Amniotic epithelial cell (primary cell): ENCODE measurements at regions not wholly inside any gene's neighbourhood (a gene's known extent, or its start where the extent isn't known, plus 50 kb on each side); places are given as distances from the start of the nearest gene placed in this dataset.

ENCODE experiments used
- DNase-seq: peaks from one replicate; pipeline ENCODE4 v3.0.0-alpha.2; 2010; ENCODE audit warnings: low read depth

DNA sequence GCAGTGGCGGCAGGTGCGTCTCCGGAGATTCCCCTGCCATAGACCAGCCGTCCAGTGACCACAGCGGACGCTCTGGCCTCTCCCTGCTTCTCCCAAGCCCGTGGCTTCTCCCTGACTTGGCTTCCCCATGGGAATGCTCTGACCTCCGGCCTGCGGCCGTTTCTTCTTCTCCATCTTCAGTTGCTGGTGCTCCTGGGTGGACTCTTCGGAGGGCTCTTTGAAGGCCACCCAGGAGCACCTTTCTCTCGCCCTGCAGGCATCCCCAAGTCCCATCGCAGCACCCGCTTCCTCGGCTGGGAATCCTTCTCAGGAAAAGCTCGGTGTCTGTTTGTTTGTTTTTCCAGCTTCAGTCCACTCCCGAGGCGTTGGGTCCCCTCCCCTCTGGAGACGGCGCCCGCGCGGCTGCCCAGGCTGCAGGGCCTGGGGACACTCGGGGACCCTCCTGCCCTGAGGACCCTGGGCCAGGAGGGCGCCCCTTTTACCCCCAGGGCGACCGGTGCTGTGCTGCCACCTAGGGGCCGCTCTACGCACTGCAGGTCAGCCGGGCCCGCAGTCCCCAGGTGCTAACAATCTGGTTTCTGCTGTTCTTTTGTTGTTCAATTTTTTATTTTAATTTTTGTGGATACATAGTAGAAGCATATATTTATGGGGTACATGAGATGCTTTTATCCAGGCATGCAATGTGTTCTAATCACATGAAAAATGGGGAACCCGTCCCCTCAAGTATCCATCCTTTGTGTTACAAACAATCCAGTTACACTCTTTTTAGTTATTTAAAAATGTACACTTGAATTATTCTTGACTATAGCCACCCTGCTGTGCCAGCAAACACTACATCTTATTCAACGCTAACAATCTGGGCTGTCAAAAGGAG, 197.9 kb upstream of the ADAMTS16 start:
- DNase-seq, result no peak

DNA sequence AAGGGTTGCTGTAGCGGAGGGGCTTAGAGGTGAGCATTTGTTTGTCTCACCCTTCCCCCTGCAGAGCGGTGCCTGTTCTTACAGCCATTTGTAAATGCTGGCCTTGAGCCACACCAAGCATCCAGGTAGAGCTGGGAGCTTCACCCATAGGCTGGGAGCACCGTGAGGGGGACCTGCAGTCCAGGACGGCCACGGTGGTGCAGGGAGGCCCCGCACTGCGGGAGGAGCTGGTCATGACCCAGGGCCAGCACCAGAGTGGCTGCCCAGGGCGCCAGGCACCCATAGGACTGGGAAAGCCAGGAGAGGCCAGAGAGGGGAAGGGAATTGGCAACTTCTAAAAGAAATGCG, 197.3 kb upstream of the ADAMTS16 start:
- DNase-seq, result no peak

DNA sequence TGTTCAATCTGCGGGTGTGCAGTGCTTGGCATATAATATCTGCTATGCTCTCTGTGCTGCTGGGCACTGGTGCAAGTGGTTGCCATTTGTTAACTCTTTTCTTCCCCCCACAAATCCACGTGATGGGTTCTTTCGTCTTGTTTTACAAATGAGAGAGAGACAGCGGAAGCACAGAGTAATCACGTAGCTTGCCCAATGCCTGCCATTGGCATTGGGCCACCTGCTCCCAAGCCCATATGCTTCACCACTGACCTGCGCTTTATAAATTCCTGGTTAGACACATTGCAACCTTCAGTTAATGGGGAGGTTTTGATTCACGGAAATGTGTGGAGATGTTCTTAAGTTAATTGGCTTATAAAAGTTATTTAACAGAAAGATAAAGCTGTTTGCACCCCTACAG, 194.8 kb upstream of the ADAMTS16 start:
- DNase-seq, result no peak

DNA sequence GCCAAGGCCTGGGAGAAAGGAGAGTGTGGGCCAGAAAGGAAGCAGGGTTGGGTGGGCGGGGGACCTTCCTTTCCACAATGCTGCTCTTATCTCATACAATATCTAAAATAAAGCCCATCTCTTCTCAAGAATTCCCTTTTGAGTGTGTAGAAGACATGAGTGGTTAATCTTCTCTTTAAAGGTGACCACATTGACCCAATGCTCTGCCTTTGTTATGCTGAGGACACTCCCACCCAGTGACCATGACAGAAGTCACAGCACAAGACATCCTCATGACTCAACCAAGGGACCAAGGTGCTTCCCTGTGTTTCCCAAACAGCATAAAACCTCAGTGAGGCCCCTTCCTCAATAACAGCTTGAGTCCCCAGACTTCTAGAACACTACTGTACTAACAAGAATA, 193.0 kb upstream of the ADAMTS16 start:
- no peak for DNase-seq

DNA sequence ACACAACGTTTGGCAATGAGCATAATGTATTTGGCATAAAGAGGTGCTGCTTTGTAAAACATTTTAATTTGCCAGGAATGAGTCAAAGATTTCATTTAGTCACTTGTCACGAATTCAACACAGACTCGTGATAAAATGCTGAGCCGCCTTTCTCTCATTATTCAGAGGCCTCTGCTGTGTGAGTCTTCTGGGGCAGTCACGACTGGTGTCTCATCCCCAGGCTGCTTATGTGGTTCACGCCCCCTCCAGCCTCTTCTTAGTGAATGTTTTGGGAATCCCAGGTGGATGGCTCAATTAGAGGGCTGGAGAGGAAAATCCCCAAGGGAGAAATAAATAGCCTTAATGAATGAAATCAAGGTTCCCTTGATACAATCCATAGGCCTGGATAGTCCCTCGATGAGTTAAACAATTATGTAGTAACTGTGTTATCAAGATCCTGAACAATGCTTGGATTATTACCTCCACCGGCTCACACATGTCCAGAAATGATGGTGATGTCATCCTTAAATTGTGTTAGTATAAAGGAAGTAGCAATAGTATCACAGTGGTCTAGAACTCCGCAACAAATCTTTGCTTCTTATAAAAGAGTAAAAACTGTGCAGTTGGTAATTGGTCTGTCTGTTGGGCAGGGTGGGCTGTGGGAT, 192.1 kb upstream of the ADAMTS16 start:
- no peak for DNase-seq

DNA sequence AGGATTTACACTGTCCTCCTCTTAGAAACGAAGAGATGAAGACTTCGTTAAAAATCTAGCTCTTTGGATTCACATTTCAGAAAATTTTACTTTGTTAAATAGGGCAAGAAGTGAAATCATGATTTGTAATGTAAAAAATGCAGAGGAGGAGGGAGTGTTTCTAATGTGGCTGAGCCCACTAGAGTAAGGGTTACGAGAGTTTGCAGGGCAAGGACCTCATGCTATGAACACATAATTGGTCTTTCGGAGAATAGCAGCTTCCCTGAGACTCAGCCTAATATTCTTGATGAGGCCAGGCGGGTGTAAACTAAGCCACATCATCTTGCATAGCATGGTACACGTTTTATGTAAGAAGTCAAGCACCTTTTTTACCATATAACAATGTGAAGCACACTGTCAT, 191.0 kb upstream of the ADAMTS16 start:
- DNase-seq, result no peak

DNA sequence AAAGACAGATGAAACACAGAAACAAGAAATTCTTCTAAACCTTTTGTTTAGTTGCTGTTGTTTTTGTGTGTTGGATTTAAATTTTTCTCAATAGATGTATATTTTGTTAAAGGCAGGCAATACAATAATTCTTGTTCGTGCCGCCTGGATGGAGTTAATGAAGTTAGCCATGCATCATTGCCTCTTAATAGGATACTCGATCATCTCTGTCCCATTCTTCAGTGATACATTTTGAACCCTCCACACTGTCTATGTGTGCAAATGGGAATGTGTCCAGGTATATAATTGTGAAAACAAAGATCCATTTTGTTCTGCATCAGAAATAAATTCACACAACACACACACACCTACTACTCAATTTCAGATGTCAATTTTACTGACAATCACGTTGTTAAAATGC, 186.6 kb upstream of the ADAMTS16 start:
- no peak for DNase-seq

DNA sequence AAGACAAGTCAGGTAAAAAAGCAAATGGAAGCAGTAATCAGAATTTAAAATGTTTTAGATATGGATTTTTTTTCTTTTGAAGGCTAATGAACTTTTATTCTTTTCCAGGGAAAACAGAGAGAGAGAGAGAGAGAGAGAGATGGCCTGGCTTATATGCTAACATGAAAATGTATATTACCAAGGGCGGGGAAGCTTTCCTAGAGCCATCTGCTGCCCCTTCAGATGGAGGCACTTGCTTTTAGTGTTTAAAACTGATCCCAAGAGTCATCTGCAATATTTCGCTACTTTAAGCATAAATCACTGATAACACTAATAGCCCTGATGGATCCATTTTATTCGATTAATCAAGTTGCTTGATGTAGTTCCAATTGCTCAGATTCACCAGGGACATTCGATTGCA, 186.1 kb upstream of the ADAMTS16 start:
- no peak for DNase-seq

DNA sequence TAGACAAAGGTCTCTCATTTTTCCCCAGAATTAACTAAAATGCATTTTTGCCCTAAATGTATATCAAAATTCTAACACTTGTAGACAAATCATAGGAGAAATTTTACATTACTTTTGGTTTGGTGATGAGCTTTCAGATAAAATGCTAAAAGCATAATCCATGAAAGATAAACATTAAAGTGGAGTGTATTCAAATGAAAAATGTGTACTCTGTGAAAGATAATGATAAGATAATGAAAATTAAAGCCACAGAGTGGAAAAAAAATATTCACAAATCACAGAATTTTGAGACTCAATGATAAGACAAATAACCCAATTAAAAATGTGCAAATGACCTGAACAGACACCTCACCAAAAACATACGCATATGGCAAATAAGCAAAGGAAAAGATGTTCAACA, 176.9 kb upstream of the ADAMTS16 start:
- no peak for DNase-seq

DNA sequence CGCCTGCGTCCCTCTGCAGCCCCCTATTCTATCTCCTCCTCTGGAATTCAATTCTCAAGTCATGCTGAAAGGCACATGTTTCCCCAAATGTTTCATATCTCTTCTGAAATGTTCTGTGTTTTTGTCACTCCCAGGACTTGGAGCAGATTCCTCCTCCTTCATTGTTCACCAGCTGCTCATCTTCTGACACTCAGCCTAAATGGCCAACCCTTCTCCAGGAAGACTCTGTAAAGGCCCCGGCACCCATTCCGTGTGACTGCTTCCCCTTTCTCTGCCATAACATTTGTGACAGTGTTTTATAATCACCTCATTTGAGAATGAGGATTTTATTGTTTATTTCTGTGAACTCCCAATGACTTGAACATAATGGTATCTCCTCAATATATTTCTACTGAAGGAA, 170.8 kb upstream of the ADAMTS16 start:
- DNase-seq, result no peak

DNA sequence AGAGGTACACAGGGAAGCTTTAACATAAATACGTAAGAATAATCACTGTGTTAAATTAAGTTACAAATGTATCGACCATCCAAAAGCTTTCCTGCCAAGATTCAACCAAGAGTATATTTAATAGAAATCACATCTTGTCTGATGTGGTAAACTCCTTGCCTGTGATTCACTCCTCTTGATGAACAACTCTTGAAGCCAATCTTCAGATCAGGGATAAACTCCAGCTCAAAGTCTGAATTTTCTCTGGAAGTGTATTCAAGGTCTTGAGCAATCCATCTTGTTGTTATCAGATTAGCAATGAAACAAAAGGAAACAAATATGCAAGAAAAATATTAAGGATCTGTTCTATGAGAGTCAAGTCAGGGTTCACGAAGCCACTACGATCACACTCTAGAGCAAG, 170.0 kb upstream of the ADAMTS16 start:
- DNase-seq, result no peak

DNA sequence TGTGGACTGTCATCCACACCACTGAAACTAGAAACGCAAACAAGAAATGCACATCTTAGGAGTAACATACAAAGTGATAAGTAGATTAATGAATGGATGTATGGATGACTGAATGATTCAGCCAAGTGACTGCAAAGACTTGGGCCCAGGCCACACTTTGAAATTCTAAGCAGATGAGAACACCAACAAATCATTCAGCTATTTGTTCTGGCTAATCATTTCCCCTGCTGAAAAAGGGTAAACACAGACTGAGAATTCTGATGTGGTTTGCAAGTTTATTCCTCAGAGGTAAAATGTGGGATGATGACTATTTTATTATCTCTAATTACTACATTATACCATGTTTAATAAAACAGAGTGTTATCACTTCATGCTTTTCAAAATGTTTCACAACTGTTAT, 163.2 kb upstream of the ADAMTS16 start:
- DNase-seq, result no peak

DNA sequence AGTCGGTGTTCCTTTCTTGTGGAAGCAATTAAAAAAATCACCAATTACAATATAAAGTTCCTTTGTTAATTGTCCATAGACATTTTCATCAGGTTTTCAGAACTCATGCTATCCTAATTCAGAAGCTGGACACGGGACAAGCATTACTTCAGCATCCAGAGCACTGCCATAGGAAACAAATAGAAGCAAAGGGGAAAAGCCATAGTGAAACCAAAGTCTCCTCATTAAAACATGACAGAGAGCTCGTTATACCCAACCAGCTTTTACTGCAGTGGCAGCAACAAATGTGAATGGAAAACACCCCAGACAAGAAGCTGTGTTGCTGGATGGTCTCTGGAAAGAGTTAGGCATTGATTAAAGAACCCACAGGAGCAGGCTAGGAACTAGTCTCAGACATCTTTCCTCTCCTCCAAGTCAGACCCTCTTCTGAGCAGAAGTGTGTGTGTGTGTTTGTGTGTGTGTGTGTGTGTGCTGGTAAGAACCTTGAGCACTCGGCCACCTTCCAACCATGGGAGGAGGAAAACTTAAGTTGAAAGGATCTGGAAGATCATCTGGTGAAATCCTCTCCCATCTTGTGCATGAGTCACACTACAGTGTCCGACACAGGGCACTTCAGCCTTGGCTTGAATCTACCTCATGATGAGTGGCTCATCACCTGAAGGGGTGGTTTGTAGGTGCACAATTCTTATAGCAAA, 162.6 kb upstream of the ADAMTS16 start:
- DNase-seq, result no peak

DNA sequence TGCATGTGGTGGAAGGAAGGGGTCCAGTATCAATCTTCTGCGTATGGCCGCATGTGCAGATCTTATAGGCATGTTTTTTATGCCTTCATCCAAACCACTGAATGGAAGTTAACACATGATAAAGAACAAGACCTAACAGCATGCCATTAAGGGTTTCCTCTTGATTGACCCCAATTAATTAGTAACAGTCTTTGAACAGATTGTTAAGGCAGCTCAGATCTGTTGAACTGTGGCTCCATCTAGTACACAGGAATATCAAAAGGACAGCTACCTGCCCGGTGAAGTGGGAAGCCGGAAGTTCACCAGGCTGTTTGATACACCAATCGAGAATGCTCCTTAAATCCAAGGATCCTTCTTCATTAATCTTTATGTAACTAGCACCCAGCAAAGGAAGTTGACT, 159.9 kb upstream of the ADAMTS16 start:
- DNase-seq, result no peak

DNA sequence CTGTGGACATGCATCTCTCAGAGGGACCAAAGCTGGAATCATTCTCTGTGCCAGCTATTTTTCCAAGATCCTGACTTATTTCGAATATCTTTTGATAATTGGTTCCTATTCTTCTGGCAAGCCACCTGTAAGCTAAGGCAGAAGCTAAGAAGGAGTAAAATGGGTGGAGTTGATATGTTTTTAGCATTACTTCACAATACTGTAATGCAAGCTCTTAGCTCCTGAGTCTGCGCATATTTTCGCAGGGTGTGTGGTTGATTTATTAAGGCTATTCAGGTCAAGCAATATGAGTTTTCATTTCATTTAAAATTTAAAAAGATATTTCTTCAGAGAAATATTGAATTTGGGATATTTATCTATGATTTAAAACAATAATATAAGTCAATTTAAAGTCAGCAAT, 158.5 kb upstream of the ADAMTS16 start:
- no peak for DNase-seq

DNA sequence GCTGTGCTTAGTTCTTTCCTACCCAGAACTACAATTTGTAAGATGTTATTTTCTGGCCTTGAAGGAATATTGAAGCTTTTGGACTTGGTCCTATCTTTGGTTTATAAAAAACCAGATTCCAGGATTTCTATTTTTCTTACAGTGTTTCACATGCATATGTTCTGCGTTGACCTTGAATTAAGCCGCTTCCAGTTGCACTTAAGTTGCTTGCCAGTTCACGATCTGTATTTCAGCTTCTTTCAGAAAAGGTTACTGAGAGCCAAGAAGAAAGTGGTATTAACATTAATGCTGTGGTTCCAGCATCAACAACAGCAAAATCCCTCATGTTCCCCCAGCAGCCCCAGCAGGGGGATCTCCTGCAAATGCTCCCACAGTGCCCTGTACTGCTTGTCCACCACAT, 156.4 kb upstream of the ADAMTS16 start:
- DNase-seq, result no peak

DNA sequence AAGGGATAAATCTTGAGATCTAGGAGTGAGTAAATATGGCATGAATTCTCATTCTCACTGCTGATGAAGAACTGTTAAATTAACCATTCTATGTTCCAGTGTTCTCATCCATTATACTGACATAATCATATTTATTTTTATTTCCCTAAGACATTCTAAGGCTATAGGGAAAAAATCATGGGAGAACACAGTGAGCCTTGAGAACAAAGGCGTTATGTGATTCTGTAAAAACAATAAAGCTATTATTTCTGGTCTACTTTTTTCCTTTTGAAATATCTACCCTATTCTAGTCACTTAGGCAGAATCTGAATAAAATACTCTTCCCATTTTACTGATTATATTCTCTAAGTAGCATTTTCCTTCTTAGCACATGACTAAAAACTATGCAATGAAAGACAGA, 155.7 kb upstream of the ADAMTS16 start:
- no peak for DNase-seq

DNA sequence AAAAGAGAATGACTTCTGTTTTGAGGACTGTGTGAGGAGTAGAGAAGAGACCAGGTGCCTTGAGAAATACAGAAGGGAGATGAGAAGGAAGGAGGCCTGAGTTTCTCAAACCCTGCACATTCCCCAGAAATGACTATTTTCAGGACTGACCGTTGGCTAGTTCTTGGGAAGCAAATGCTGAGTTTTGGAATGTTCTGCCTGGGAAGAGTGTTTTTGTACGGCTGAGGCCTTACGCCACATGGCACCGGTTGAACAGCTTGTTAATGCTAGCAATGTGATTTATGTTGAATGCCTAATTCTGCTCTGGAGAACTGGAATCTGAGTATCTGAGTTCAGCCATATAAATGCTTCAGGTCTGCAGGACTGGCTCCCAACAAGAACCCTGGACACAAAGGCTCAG, 152.7 kb upstream of the ADAMTS16 start:
- no peak for DNase-seq

DNA sequence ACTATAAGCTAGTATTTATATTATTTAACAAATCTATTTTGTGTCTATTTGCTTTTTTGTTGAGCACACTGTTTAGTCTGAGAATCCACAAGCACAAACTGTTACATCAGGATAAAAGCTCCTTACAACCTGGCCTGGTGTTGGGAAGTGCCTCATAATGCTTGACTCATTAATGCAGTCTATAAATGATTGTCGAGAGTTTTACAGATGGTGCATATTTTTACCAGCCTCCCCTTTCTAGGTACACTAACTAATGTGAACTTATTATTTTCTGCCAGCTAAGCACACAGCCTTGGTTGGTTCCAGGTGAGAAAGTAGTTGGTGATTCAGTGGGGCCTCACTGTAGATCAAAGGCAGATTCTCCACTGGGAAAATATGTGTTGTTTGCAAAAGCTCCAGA, 151.0 kb upstream of the ADAMTS16 start:
- DNase-seq, result no peak

DNA sequence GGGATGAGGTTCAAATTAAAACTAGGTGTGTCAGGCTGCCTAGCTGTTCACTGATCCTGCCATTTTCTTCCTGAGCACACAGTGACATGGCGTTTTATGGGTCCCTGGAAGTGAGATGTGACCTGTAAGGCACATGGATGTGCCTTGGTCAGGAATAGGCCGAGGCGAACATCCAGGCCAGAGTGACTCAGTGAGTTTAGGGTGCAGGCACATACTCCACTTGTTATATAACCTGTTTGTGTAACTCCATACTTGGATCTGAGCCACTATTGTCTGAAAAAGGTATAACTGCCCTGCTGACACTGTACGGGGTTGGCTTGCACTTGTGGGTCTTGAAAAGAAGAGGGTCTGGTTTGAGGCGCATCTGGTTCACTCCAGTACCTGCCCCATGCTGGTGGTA, 150.1 kb upstream of the ADAMTS16 start:
- DNase-seq, result no peak

DNA sequence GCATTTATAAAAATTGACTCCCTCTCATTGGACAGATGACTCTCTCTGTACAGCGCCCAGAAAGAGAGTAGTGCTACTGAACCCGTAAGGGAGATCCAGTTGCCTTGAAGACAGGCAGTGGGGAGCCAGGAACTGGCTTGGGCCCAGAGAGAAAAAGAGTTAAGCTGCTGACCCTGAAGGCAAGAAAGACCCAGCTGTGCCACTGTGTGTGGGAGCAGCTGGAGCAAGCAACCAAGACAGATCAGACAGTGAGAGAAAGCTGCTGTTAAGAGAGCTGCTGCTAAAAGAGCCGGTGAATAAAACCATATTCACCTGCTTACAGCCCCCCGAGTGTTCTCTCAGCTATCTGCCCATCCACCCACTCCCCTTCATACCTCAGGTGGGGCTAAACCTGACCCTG, 149.7 kb upstream of the ADAMTS16 start:
- no peak for DNase-seq

DNA sequence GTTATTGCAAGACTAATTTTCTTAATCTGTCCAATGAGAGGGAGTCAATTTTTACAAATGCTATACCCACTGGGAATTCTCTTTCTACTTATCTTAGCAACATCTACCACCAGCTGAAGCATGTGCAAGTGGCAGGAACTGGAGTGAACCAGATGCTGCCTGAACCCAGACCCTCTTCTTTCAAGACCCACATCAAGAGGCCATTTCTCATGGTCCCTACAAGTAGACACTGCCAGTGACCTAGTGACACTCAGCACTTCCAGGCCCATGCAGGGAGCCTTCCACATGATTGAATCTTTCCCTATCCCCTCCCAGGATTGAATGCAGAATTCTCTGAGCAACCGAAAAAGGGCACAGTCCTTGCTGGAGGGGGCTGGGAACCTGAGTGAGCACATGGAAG, 148.2 kb upstream of the ADAMTS16 start:
- no peak for DNase-seq

DNA sequence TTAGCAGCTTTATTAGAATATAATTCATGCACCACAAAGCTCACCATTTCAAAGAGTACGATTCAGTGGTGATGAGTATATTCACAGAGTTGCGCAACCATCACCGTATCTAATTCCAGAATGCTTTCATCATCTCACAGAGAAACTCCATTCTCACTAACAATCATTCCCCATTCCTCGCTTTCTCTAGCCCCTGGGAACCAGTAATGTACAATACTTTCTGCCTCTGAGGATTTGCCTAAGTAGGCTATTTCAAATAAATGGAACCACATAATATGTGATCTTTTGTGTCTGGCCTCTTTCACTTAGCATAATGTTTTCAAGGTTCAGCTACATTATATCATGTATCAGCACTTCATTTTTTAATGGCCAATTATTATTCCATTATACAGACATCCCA, 145.1 kb upstream of the ADAMTS16 start:
- DNase-seq, result peak; percentile 17
